ENCODE measurements at regions not wholly inside any gene's neighbourhood (a gene's known extent, or its start where the extent isn't known, plus 50 kb on each side); places are given as distances from the start of the nearest gene placed in this dataset.

- Mint-ChIP-seq H3K4me3 (no peak overlapping the region), H3K36me3 (no peaks in the 10 kb centered on the region), H3K9me3 (peaks cover 4% of the 10 kb centered on the region), H3K27me3 (no peaks in the 10 kb centered on the region), H3K27ac (no peak overlapping the region), H3K4me1 (ENCODE audit: low read depth in 2 of 2) (no peaks in the 10 kb centered on the region)
- ATAC-seq (no peak), DNase-seq (ENCODE audit: low spot score) (no peak)
Observed at GRCh38 chr13:64305246-64305645, 2889.6 kb upstream of the PCDH20 start.

- Mint-ChIP-seq H3K4me3 (no peak overlapping the region), H3K36me3 (no peaks in the 10 kb centered on the region), H3K4me1 (ENCODE audit: low read depth in 2 of 2) (no peaks in the 10 kb centered on the region), H3K27ac (no peak overlapping the region), H3K27me3 (no peaks in the 10 kb centered on the region), H3K9me3 (peaks cover 6% of the 10 kb centered on the region)
- DNase-seq (ENCODE audit: low spot score) (no peak), ATAC-seq (no peak)
Observed at GRCh38 chr13:64300239-64300638, 2884.6 kb upstream of the PCDH20 start.

- ATAC-seq = no peak
- no peak for DNase-seq (ENCODE audit: low spot score)
- H3K4me1 Mint-ChIP-seq (ENCODE audit: low read depth in 2 of 2) = no peaks in the 10 kb centered on the region
- H3K27me3 Mint-ChIP-seq = no peaks in the 10 kb centered on the region
- peaks cover 8% of the 10 kb centered on the region for H3K36me3 Mint-ChIP-seq
- H3K9me3 Mint-ChIP-seq = peaks cover 17% of the 10 kb centered on the region
- H3K27ac Mint-ChIP-seq = no peak overlapping the region
- H3K4me3 Mint-ChIP-seq = no peak overlapping the region
Observed at GRCh38 chr13:64293923-64294322, 2878.3 kb upstream of the PCDH20 start.

DNA sequence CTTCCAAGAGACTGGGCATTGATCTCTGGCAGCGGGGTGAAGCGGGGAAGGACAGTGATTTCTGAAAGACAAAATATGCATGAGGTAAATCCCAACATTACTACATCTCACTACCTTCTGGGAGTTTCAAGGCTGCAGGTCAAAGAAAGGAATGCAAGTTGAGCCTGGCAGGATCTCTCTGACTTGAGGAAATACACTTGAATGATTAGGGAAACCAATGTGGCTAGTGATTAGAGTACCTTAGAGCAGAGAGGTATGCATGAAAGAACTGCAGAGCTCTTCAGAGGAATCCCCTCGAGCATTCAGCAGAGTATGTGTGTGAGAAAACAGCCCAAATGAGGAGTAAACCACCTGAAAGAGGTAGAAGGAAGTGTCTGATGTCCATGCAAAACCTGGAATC is 2874.1 kb upstream of the PCDH20 start:
- ATAC-seq (no peak), DNase-seq (ENCODE audit: low spot score) (no peak)
- H3K27me3 Mint-ChIP-seq = no peaks in the 10 kb centered on the region
- no peaks in the 10 kb centered on the region for H3K4me1 Mint-ChIP-seq (ENCODE audit: low read depth in 2 of 2)
- H3K4me3 Mint-ChIP-seq = no peak overlapping the region
- H3K27ac Mint-ChIP-seq = no peak overlapping the region
- peaks cover 8% of the 10 kb centered on the region for H3K36me3 Mint-ChIP-seq
- H3K9me3 Mint-ChIP-seq = peaks cover 24% of the 10 kb centered on the region

DNA sequence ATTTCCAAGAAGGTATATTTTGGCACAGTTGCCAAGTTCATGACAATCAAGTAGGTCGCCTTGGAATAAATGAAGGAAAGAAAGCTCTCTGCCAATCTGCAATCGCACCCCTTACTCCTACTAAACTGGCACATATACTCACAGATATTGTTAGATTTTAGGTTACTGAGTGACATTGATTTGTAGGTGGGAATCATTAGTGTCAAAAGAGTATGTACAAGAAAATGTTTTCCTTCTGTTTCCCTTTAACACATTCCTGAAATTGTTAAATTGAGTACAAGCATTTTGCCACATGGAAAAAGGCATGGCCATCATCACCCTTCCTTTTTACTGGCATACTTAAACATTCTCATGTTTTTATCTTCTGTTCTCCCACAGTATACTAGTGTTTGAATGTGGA is 2868.3 kb upstream of the PCDH20 start:
- ATAC-seq (no peak), DNase-seq (ENCODE audit: low spot score) (no peak)
- Mint-ChIP-seq H3K36me3 (no peaks in the 10 kb centered on the region), H3K27me3 (no peaks in the 10 kb centered on the region), H3K4me3 (no peak overlapping the region), H3K9me3 (peaks cover 14% of the 10 kb centered on the region), H3K4me1 (ENCODE audit: low read depth in 2 of 2) (no peaks in the 10 kb centered on the region), H3K27ac (no peak overlapping the region)

GRCh38 chr13:64278493-64278892 is 2862.8 kb upstream of the PCDH20 start:
- Mint-ChIP-seq H3K9me3 (peaks cover 4% of the 10 kb centered on the region), H3K36me3 (no peaks in the 10 kb centered on the region), H3K4me3 (no peak overlapping the region), H3K27me3 (no peaks in the 10 kb centered on the region), H3K4me1 (ENCODE audit: low read depth in 2 of 2) (no peaks in the 10 kb centered on the region), H3K27ac (no peak overlapping the region)
- no peak for DNase-seq (ENCODE audit: low spot score)
- no peak for ATAC-seq

DNA sequence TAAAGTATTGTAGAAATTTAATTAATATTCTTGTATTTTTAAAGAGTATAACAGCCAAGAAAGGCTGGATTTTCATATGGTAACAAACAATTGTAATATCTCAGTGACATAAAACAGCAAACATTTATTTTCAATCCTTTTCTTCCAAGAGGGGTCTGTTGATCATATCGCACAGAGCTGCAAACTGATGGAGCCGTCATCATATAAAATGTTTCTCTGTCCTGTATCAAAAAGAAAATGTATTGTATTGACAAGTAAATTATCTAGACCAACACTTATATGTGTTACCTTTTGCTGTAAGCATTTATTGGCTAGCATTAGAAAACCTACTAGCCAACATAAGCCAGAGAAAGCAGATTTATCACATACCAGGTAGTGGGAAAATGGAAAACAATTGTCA is 2861.4 kb upstream of the PCDH20 start:
- no peaks in the 10 kb centered on the region for H3K36me3 Mint-ChIP-seq
- H3K4me1 Mint-ChIP-seq (ENCODE audit: low read depth in 2 of 2) = no peaks in the 10 kb centered on the region
- H3K9me3 Mint-ChIP-seq = peaks cover 4% of the 10 kb centered on the region

DNA sequence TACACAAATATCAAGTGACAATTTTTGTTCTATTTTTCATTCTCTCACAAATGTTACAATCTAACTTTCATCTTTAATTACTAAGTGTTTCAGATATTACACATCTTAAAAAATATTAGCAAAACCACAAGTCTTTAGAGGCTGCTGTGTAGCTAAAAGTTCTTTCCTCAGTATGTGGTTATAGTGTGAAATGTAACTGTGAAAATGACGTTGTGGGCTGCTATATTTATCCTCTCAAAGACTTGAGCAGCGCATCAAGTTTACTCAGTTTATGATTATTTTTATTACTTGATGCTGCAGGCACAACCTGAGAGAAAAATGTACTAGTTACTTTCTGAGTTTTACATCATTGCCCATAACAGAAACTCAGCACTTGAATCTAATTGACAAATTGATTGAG is 2860.6 kb upstream of the PCDH20 start:
- Mint-ChIP-seq H3K36me3 (no peaks in the 10 kb centered on the region), H3K9me3 (peaks cover 4% of the 10 kb centered on the region), H3K4me3 (no peak overlapping the region), H3K4me1 (ENCODE audit: low read depth in 2 of 2) (no peaks in the 10 kb centered on the region), H3K27me3 (no peaks in the 10 kb centered on the region), H3K27ac (no peak overlapping the region)
- ATAC-seq = no peak
- no peak for DNase-seq (ENCODE audit: low spot score)

More for the DNA sequence above, 2861.4 kb upstream of the PCDH20 start:
- Mint-ChIP-seq H3K27ac (no peak overlapping the region), H3K4me3 (no peak overlapping the region), H3K27me3 (no peaks in the 10 kb centered on the region)
- no peak for ATAC-seq
- no peak for DNase-seq (ENCODE audit: low spot score)

GRCh38 chr13:64274481-64275217 is 2859.0 kb upstream of the PCDH20 start:
- Mint-ChIP-seq H3K4me1 (ENCODE audit: low read depth in 2 of 2) (no peaks in the 10 kb centered on the region), H3K27me3 (no peaks in the 10 kb centered on the region), H3K27ac (no peak overlapping the region), H3K4me3 (no peak overlapping the region), H3K36me3 (no peaks in the 10 kb centered on the region), H3K9me3 (peaks cover 7% of the 10 kb centered on the region)
- no peak for DNase-seq (ENCODE audit: low spot score)
- no peak for ATAC-seq

GRCh38 chr13:64273780-64274179 is 2858.1 kb upstream of the PCDH20 start:
- H3K9me3 Mint-ChIP-seq = peaks cover 11% of the 10 kb centered on the region
- DNase-seq (ENCODE audit: low spot score) (no peak), ATAC-seq (no peak)
- H3K36me3 Mint-ChIP-seq = no peaks in the 10 kb centered on the region
- no peaks in the 10 kb centered on the region for H3K4me1 Mint-ChIP-seq (ENCODE audit: low read depth in 2 of 2)
- H3K4me3 Mint-ChIP-seq = no peak overlapping the region
- no peaks in the 10 kb centered on the region for H3K27me3 Mint-ChIP-seq
- H3K27ac Mint-ChIP-seq = no peak overlapping the region

GRCh38 chr13:64272681-64273080 is 2857.0 kb upstream of the PCDH20 start:
- H3K9me3 Mint-ChIP-seq = peaks cover 11% of the 10 kb centered on the region
- DNase-seq (ENCODE audit: low spot score) (no peak), ATAC-seq (no peak)
- H3K36me3 Mint-ChIP-seq = no peaks in the 10 kb centered on the region
- H3K27ac Mint-ChIP-seq = no peak overlapping the region
- H3K4me1 Mint-ChIP-seq (ENCODE audit: low read depth in 2 of 2) = no peaks in the 10 kb centered on the region
- no peaks in the 10 kb centered on the region for H3K27me3 Mint-ChIP-seq
- no peak overlapping the region for H3K4me3 Mint-ChIP-seq

GRCh38 chr13:64266024-64266423 is 2850.4 kb upstream of the PCDH20 start:
- H3K27ac Mint-ChIP-seq = no peak overlapping the region
- peaks cover 4% of the 10 kb centered on the region for H3K36me3 Mint-ChIP-seq
- H3K4me1 Mint-ChIP-seq (ENCODE audit: low read depth in 2 of 2) = no peaks in the 10 kb centered on the region
- no peaks in the 10 kb centered on the region for H3K27me3 Mint-ChIP-seq
- peaks cover 23% of the 10 kb centered on the region for H3K9me3 Mint-ChIP-seq
- ATAC-seq (no peak), DNase-seq (ENCODE audit: low spot score) (no peak)
- no peak overlapping the region for H3K4me3 Mint-ChIP-seq

GRCh38 chr13:64263285-64263684 is 2847.6 kb upstream of the PCDH20 start:
- DNase-seq (ENCODE audit: low spot score) (no peak), ATAC-seq (no peak)
- H3K9me3 Mint-ChIP-seq = peaks cover 20% of the 10 kb centered on the region
- H3K4me1 Mint-ChIP-seq (ENCODE audit: low read depth in 2 of 2) = no peaks in the 10 kb centered on the region
- no peak overlapping the region for H3K27ac Mint-ChIP-seq
- H3K4me3 Mint-ChIP-seq = no peak overlapping the region
- peaks cover 4% of the 10 kb centered on the region for H3K36me3 Mint-ChIP-seq
- no peaks in the 10 kb centered on the region for H3K27me3 Mint-ChIP-seq

DNA sequence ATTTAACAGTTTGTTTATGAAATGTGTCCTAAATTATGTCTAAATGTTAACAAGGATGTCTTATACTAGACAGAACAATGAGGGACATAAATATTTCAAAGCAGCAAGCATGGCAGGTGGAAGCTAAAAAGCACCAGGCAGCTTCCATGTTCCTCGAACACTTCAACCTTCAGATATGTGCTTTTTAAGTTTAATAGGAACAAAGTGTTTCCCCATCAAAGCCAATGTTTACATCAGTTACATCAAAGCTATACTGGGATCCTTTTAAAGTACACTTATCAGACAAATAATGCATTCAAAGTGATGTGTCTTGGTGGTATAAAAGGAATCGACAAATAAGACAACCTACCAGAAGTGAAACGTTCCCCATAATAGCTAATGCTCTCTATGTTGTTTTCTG is 2841.1 kb upstream of the PCDH20 start:
- no peak for ATAC-seq
- H3K4me1 Mint-ChIP-seq (ENCODE audit: low read depth in 2 of 2) = no peaks in the 10 kb centered on the region
- peaks cover 5% of the 10 kb centered on the region for H3K36me3 Mint-ChIP-seq
- H3K27me3 Mint-ChIP-seq = no peaks in the 10 kb centered on the region
- H3K27ac Mint-ChIP-seq = no peak overlapping the region
- no peak for DNase-seq (ENCODE audit: low spot score)
- peaks cover 21% of the 10 kb centered on the region for H3K9me3 Mint-ChIP-seq
- H3K4me3 Mint-ChIP-seq = no peak overlapping the region

GRCh38 chr13:64255988-64256387 is 2840.3 kb upstream of the PCDH20 start:
- no peak for DNase-seq (ENCODE audit: low spot score)
- Mint-ChIP-seq H3K9me3 (peaks cover 21% of the 10 kb centered on the region), H3K27me3 (no peaks in the 10 kb centered on the region), H3K27ac (no peak overlapping the region), H3K36me3 (peaks cover 5% of the 10 kb centered on the region), H3K4me3 (no peak overlapping the region), H3K4me1 (ENCODE audit: low read depth in 2 of 2) (no peaks in the 10 kb centered on the region)
- no peak for ATAC-seq

Data from natural killer cell treated with Interleukin-12 subunit alpha and Interleukin-12 subunit beta and Interleukin-15 and Interleukin-18, amount 100 ng/mL, for 72 hours (primary cell).